Stimulated activated CD8-positive, alpha-beta memory T cell treated with anti-CD3 and anti-CD28 coated beads, Interleukin-4, amount 100 ng/mL, for 4 hours (primary cell): ENCODE measurements at regions not wholly inside any gene's neighbourhood (a gene's known extent, or its start where the extent isn't known, plus 50 kb on each side); places are given as distances from the start of the nearest gene placed in this dataset.

Experiments
- DNase-seq, 2 donors: peaks; one replicate each; pipeline ENCODE4 v3.0.0-alpha.2; 2020; ENCODE audit warnings: low read depth in 2 of 2, low spot score in 1 of 2

DNA sequence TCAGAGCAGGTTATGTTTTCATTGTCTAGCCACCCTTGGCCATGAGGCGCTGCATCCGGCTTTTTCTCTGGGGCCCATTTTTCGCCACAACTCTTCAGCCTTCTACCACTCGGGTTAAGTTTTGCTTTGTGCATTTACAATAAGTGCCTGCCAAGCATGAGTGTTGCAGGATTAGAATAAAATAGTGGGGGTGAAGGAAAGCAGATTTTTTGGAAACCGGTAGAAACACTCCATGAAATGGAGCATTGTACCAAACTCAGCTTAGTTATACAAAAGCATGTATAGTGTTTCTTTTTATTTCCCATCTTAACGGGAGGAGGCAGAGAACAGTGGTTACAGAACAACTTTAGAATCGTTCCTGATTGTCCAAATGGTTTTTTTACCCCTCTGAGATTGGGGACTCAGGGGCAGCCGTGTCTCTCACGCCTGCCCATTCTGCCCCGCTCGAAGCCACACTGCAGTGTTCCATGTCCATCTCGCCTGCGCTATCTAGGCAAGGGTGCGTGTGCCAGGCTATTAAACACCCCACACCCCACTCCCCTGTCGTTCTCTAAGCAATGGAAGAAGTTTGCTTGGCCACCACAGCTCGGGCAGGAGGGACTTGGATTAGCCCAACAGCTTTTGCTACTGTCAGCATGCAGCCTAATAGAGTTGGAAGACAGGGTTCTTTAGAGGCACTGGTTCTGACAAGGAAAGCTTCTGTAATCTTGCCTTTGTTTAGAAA is 268.8 kb upstream of the WWC1 start:
- no peak for DNase-seq

- no peak for DNase-seq
Observed at GRCh38 chr5:168023191-168023590, 268.3 kb upstream of the WWC1 start.

GRCh38 chr5:168024306-168024705 is 267.1 kb upstream of the WWC1 start:
- no peak for DNase-seq

GRCh38 chr5:168027007-168027406 is 264.4 kb upstream of the WWC1 start:
- no peak for DNase-seq

GRCh38 chr5:168030912-168031311 is 260.5 kb upstream of the WWC1 start:
- DNase-seq: no peak

DNA sequence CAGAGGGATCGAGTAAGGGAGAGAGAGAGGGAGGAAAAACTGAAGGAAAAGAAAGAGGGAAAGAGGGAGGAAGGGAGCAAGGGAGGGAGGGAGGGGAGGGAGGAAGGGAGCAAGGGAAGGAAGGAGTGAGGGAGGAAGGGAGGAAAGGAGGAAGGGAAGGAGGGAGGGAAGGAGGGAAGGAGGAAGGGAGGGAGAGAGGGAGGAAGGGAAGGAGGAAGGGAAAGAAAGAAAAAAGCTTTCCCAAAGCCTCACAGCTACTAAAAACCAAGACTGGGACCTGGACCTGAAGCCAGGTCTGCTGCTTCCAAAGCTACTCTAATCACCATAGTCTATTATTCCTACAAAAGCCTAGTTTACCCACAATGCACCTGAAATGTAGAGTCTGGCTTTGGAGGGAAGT is 259.8 kb upstream of the WWC1 start:
- no peak for DNase-seq

- no peak for DNase-seq
Observed at GRCh38 chr5:168039039-168039438, 252.4 kb upstream of the WWC1 start.

DNA sequence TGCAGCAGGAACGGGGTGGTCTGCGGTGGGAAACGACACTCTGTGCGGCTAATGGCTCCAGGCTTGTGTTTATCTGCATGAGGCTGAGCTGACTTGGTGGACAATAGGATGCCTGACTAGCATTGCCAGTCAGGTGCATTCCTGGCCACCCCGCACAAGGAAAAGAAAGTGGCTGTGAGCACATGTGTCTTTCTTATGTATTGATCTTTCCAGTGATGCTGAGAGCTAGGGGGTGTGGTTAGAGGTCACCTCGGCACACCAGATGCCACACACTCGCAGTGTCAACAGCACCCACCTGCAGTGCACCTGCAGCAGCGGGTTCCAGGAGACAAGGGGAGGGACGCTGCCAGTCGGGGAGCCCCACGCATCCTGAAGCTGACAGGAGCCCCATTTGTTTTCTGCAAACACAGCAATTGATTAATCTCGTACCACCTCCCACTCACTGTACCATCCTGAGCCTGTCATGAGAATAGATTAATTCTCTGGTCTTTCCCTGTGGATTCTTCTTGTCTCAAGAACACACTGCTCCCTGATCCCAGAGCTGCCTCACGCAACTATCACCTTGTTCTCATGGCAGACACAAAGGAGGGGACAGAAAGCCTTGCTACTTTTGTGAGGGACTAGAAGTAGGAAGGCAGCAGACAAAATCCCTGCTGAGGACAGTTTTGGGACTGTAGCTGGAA is 251.7 kb upstream of the WWC1 start:
- DNase-seq: no peak

GRCh38 chr5:168041583-168041982 is 249.9 kb upstream of the WWC1 start:
- no peak for DNase-seq

- DNase-seq: no peak
Observed at GRCh38 chr5:168042284-168043068, 249.0 kb upstream of the WWC1 start.

DNA sequence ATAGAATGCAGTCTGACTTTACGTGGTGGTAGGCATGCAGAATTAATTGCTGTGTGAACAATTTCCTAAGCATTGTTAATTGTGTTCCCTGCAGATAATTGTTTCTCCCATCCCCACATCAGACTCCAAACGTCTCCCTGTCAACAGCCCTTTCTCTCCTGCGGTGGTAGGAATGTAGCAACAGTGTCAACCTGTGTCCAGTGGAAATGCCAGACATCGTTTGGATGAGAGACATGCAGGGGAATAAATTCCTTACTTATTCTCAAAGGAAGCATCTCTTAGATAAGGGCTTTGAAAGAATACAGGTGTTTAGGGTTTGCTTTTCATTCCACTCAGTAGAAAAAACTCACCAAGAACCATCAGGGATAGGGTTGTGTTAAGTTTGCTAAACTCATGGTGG is 245.3 kb upstream of the WWC1 start:
- no peak for DNase-seq

DNA sequence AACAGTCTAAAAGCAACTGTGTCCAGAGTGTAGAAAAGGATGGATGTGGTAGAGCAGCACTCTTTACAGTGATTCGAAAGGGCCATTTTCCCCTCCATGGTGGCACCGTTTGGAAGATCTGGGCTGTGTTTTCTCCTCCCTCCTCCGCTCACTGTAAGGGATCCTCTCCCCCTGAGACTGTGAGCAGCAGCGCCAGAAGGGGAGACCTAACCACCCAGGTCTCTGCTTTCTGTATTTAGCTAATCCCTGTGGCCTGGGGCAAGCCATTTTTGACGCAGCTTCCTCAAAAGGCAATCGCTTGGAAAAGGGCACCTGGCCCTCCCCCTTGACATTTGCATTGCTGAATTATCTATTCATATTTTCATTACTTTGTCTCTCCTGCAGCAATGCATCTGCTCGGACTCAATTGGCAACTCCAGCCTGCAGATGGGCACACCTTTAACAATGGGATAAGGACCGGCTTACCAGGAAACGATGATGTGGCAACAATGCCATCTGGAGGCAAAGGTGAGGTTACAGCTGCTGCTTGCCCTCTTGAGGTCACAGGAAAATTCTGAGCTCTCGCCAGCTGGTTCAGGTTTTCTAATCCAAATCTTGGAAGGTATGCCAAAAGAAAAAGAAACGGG is 244.3 kb upstream of the WWC1 start:
- no peak for DNase-seq

DNA sequence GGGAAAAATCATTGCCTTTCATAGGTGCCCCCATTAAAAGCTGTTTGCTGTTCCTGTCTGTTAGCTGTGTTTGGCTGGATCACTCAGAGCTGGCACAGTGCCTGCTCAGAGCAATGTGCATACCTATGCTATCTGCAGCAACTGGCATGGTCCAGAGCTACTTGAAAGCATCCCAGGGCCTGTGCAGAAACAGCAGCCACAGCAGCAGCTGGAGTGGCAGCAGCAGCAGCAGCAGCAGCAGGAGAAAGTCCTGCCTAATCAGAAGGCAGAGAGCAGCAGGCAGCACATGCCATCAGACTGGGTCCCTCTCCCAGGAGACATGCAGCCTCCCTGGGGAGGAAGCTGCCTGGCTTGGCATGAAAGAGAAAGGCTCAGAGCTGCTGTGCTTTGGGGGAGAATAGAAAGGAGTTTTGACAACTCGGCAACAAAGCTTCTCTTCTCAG is 243.8 kb upstream of the WWC1 start:
- no peak for DNase-seq

DNA sequence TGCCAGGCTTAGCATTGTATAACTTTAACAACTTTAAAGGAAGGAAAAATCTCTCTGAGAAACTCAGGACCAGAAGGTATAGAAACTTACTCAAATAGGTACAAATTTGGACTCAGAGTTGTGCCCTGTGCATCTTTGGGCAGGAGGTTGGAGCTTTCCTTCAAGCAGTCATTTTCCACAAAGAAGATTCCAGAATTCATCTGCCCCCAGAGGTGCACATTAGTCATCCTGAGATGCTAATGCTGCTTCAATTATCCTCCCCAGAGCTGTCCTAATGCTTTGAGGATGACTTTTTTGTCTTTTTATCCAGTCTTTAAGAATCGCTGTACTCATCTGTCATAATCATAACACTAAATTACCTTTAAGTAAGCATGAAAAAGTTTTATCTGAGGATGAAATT is 243.0 kb upstream of the WWC1 start:
- no peak for DNase-seq

DNA sequence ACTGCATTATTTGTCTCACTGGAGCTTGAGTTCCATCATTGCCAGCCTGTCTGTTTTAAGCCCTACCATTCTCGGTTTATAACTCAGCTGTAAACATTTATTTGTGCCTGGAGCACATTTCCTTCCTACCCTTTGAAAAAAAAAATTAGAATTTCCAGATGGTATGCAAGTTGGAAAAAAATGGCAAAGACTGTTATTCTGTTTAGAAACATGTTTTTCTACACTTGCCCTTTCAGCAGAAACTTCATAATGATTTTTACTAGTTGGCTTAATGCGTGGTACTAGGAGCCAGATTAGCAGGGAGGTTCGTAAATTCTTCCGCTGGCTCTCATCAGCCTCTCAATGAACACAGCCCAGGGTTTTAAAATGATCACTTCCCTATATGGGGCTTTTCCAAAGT is 238.8 kb upstream of the WWC1 start:
- DNase-seq: no peak

- no peak for DNase-seq
Observed at GRCh38 chr5:168054091-168054490, 237.4 kb upstream of the WWC1 start.

- DNase-seq: no peak
Observed at GRCh38 chr5:168055141-168055683, 236.2 kb upstream of the WWC1 start.

DNA sequence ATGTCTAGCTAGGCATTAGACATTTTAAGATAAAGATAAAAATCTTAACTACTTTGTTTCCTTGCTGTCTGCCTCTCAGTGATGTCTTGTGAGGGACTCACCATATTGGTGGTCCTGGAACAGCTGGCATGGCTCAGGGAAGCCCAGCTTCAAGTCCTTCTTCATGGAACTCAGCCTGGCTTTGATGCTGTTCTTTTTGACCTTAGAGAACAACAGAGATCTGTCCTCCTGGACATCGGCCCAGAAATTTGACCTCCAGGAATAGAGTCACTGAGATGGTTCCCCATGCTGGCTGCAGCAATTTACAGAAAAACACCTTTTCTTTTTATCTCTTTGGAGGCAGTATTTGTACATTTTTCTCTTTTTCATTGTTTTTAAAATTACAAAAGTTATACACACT is 235.5 kb upstream of the WWC1 start:
- DNase-seq: no peak

GRCh38 chr5:168056499-168057182 is 234.8 kb upstream of the WWC1 start:
- DNase-seq: no peak

- no peak for DNase-seq
Observed at GRCh38 chr5:168057905-168058304, 233.5 kb upstream of the WWC1 start.

DNA sequence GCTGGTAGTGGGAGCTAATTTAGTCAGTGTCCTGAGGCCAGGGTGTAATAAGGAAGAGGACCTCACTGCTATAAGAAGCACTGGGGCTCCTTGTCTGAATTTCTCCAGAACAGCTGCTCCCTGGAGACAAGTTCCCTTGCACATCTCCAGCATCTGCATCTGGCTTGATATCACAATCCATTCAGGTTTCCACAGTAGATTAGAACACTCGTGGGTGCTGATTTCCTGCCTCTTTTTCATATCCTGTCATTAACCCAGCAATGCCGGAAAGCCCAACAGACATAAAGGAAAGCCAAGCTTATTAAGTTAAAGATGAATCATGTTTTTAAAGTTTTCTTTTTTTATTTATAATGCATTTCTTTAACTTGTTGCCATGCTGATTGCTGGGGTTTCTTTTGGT is 232.3 kb upstream of the WWC1 start:
- DNase-seq: no peak
